BLaER1 treated with 17β-estradiol and CSF1 and Interleukin-3, amounts not matched to agents 10 nM and 100 nM (cell line): ENCODE measurements at regions not wholly inside any gene's neighbourhood (a gene's known extent, or its start where the extent isn't known, plus 50 kb on each side); places are given as distances from the start of the nearest gene placed in this dataset.
A peak's percentile ranks its signal among the peaks of the same experiment; 100 is the strongest.

Experiments used
- H3K27ac ChIP-seq, 11 experiments: shearing (Covaris generic); formaldehyde crosslinking; 2 replicates each; pipeline ENCODE4 v1.8.1; 2022
- H3K27me3 ChIP-seq, 11 experiments: shearing (Covaris generic); formaldehyde crosslinking; 2 replicates each; pipeline ENCODE4 v1.8.1; 2022
- H3K36me3 ChIP-seq, 11 experiments: shearing (Covaris generic); formaldehyde crosslinking; 2 replicates each; pipeline ENCODE4 v1.8.1; 2022
- H3K4me1 ChIP-seq, 10 experiments: shearing (Covaris generic); formaldehyde crosslinking; 2 replicates each; pipeline ENCODE4 v1.8.1; 2022
- H3K4me2 ChIP-seq, 11 experiments: shearing (Covaris generic); formaldehyde crosslinking; 2 replicates each; pipeline ENCODE4 v1.8.1; 2022
- H3K4me3 ChIP-seq, 10 experiments: shearing (Covaris generic); formaldehyde crosslinking; 2 replicates each; pipeline ENCODE4 v1.8.1; 2022
- H3K9ac ChIP-seq, 11 experiments: shearing (Covaris generic); formaldehyde crosslinking; 2 replicates each; pipeline ENCODE4 v1.8.1; 2022
- H3K9me3 ChIP-seq, 11 experiments: shearing (Covaris generic); formaldehyde crosslinking; replicated peaks in 1 of 11; 2 replicates each; pipeline ENCODE4 v1.8.1; 2022
- H4K20me1 ChIP-seq, 11 experiments: shearing (Covaris generic); formaldehyde crosslinking; 2 replicates each; pipeline ENCODE4 v1.8.1; 2022
- Cebpa-rat ChIP-seq, 11 experiments: shearing (Covaris generic); IDR thresholded peaks; 2 replicates each; pipeline ENCODE4 v1.8.1; 2022

DNA sequence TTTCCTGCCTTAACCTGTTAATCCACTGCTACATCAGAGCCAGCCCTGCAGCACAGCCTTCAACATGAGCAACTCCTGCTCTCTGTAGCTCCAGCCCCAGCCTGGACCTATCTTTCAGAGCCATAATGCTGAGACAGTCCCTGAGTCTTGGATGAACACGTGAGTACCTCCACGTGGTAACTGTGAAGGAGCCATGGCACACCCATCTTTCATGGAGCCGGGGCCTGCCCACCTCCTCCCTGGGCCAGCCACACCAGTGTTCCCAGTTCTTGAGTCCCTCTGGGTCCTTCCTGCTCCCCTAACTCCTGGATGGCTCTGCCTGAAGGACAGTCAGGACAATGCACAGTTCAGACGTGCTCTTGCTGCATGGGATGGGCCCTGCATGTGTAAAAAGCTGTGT lies 107.1 kb downstream of the TEX36 start:
- Histone ChIP-seq H4K20me1 (no peaks in the 10 kb centered on the region), H3K9me3 (peaks cover 29 to 46% (median 31%) of the 10 kb centered on the region in 11 experiments), H3K27me3 (no peaks in the 10 kb centered on the region), H3K27ac (no peak overlapping the region), H3K4me1 (peaks cover 0 to 5% (median 0%) of the 10 kb centered on the region in 10 experiments; a peak in 3 of 20 replicates), H3K4me3 (no peak overlapping the region), H3K9ac (no peak overlapping the region), H3K4me2 (no peak overlapping the region), H3K36me3 (peaks cover 0 to 6% (median 0%) of the 10 kb centered on the region in 11 experiments; a peak in 1 of 22 replicates)
- no peak for TF ChIP-seq Cebpa-rat (IDR thresholded peaks at IDR 0.05)

DNA sequence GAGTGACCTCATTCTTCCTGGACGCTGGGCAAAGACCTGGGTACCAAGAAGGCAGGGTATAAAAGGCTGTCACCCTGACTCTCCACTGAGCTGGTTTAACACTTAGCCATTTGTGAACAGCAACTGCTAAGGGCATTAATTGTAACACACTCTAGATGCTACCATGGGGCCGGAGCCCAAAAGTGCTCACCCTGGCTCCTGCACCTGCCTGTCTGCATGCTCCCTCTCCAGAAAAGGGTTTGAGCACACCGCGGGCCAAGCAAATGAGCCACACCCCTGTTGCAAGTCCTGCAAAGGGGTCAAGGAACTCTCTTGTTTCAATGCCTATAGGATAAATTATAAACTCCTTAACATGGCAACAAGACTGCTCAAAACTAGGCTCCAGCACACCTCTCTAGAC lies 114.8 kb downstream of the TEX36 start:
- no peak for TF ChIP-seq Cebpa-rat (IDR thresholded peaks at IDR 0.05)
- H4K20me1 ChIP-seq = no peaks in the 10 kb centered on the region
- no peaks in the 10 kb centered on the region for H3K36me3 ChIP-seq
- peaks cover 0 to under 1% (median 0%) of the 10 kb centered on the region in 10 experiments; a peak in 2 of 20 replicates for H3K4me1 ChIP-seq
- no peaks in the 10 kb centered on the region for H3K27me3 ChIP-seq
- H3K27ac ChIP-seq = no peak overlapping the region
- H3K4me3 ChIP-seq = no peak overlapping the region
- H3K4me2 ChIP-seq = no peak overlapping the region
- H3K9ac ChIP-seq = no peak overlapping the region
- H3K9me3 ChIP-seq = peaks cover 7 to 20% (median 13%) of the 10 kb centered on the region in 11 experiments; a peak in 18 of 22 replicates

GRCh38 chr10:125567529-125567928 lies 115.4 kb downstream of the TEX36 start:
- TF ChIP-seq Cebpa-rat (IDR thresholded peaks at IDR 0.05) = no peak
- no peaks in the 10 kb centered on the region for H3K27me3 ChIP-seq

GRCh38 chr10:125565046-125565445 lies 117.9 kb downstream of the TEX36 start:
- no peaks in the 10 kb centered on the region for H4K20me1 ChIP-seq
- TF ChIP-seq Cebpa-rat (IDR thresholded peaks at IDR 0.05) = no peak
- no peaks in the 10 kb centered on the region for H3K36me3 ChIP-seq
- H3K27ac ChIP-seq = no peak overlapping the region
- no peak overlapping the region for H3K4me3 ChIP-seq
- no peaks in the 10 kb centered on the region for H3K4me1 ChIP-seq
- H3K27me3 ChIP-seq = no peaks in the 10 kb centered on the region
- no peak overlapping the region for H3K4me2 ChIP-seq
- H3K9ac ChIP-seq = no peak overlapping the region
- peaks cover 7 to 26% (median 16%) of the 10 kb centered on the region in 11 experiments; a peak in 19 of 22 replicates for H3K9me3 ChIP-seq

More at GRCh38 chr10:125567529-125567928, 115.4 kb downstream of the TEX36 start:
- Histone ChIP-seq H3K9ac (no peak overlapping the region), H3K4me1 (no peaks in the 10 kb centered on the region), H3K4me2 (no peak overlapping the region), H3K36me3 (no peaks in the 10 kb centered on the region), H3K27ac (no peak overlapping the region), H3K4me3 (no peak overlapping the region), H3K9me3 (peaks cover 7 to 20% (median 13%) of the 10 kb centered on the region in 11 experiments; a peak in 18 of 22 replicates), H4K20me1 (no peaks in the 10 kb centered on the region)

- Histone ChIP-seq H3K4me3 (no peak overlapping the region), H3K27me3 (no peaks in the 10 kb centered on the region), H3K9me3 (peaks cover 7 to 26% (median 16%) of the 10 kb centered on the region in 11 experiments; a peak in 19 of 22 replicates), H3K36me3 (no peaks in the 10 kb centered on the region), H3K4me1 (no peaks in the 10 kb centered on the region), H3K27ac (no peak overlapping the region), H3K4me2 (no peak overlapping the region), H3K9ac (no peak overlapping the region), H4K20me1 (no peaks in the 10 kb centered on the region)
- no peak for TF ChIP-seq Cebpa-rat (IDR thresholded peaks at IDR 0.05)
Measured at GRCh38 chr10:125564570-125564969, 118.4 kb downstream of the TEX36 start.

- no peak for TF ChIP-seq Cebpa-rat (IDR thresholded peaks at IDR 0.05)
- Histone ChIP-seq H3K9me3 (peaks cover 7 to 19% (median 14%) of the 10 kb centered on the region in 11 experiments; a peak in 18 of 22 replicates), H3K27ac (no peak overlapping the region), H3K9ac (no peak overlapping the region), H3K27me3 (no peaks in the 10 kb centered on the region), H3K4me3 (no peak overlapping the region), H4K20me1 (no peaks in the 10 kb centered on the region), H3K4me2 (no peak overlapping the region), H3K36me3 (no peaks in the 10 kb centered on the region), H3K4me1 (no peaks in the 10 kb centered on the region)
Measured at GRCh38 chr10:125562737-125563136, 120.2 kb downstream of the TEX36 start.

GRCh38 chr10:125560947-125561346 lies 122.0 kb downstream of the TEX36 start:
- Histone ChIP-seq H4K20me1 (no peaks in the 10 kb centered on the region), H3K9ac (no peak overlapping the region), H3K4me1 (peaks cover 0 to 16% (median 14%) of the 10 kb centered on the region in 10 experiments; a peak in 14 of 20 replicates), H3K27me3 (peaks cover 0 to 5% (median 0%) of the 10 kb centered on the region in 11 experiments; a peak in 1 of 22 replicates), H3K27ac (no peak overlapping the region), H3K9me3 (peaks cover 6 to 17% (median 12%) of the 10 kb centered on the region in 11 experiments; a peak in 16 of 22 replicates), H3K4me2 (no peak overlapping the region), H3K4me3 (no peak overlapping the region), H3K36me3 (no peaks in the 10 kb centered on the region)
- no peak for TF ChIP-seq Cebpa-rat (IDR thresholded peaks at IDR 0.05)

GRCh38 chr10:125559210-125559609 lies 123.8 kb downstream of the TEX36 start:
- H3K9me3 ChIP-seq = peaks cover 2 to 11% (median 7%) of the 10 kb centered on the region in 11 experiments; a peak in 15 of 22 replicates
- no peak overlapping the region for H3K4me2 ChIP-seq
- H4K20me1 ChIP-seq = 0 out of 22 replicates have a peak, but pooled peaks cover 0 to 7% (median 0%) of the 10 kb centered on the region in 11 experiments
- H3K9ac ChIP-seq = no peak overlapping the region
- no peaks in the 10 kb centered on the region for H3K36me3 ChIP-seq
- H3K4me1 ChIP-seq = peaks cover 0 to 34% (median 29%) of the 10 kb centered on the region in 10 experiments; a peak in 14 of 20 replicates
- H3K27ac ChIP-seq = no peak overlapping the region
- TF ChIP-seq Cebpa-rat (IDR thresholded peaks at IDR 0.05) = no peak
- H3K4me3 ChIP-seq = no peak overlapping the region
- H3K27me3 ChIP-seq = peaks cover 0 to 17% (median 3%) of the 10 kb centered on the region in 11 experiments; a peak in 5 of 22 replicates

DNA sequence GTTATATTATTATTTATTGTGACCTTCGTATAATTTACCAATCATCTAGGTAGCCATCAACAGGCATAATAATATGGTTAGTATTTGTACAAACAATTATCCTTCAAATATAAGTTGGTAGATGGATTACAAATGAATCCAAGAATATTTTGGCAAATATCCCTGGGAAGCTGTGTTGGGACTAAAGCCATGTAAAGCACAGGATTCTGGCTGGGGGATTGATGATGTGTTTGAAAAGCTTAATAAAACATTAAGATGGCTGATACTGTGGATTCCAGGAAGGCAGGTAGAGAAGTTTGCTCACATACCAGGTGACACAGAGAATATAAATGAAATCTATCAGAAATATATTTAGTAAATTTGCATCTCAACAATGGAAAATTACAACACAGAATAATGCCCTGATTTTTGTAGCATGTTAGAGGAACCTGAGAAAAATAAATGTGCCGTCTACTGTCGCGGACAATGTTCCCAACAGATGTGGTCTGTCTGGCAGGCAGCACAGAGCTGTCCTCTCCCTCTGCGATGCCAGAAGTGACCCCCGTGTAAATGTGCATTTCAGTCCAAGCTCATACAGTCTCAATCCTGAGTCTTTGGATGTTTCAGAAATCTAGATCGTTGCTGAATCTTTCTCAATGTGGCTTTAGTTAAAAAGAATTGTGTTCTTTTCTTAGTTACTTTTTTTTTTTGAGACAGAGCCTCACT lies 125.0 kb downstream of the TEX36 start:
- Histone ChIP-seq H3K9ac (no peak overlapping the region), H3K27ac (no peak overlapping the region), H3K4me3 (no peak overlapping the region), H3K9me3 (peaks cover 6 to 14% (median 10%) of the 10 kb centered on the region in 11 experiments), H3K4me2 (peak overlapping the region in 1 of 11 experiments; percentile 42; a peak in 1 of 22 replicates), H3K27me3 (peaks cover 0 to 27% (median 7%) of the 10 kb centered on the region in 11 experiments; a peak in 11 of 22 replicates), H3K36me3 (no peaks in the 10 kb centered on the region), H4K20me1 (0 out of 22 replicates have a peak, but pooled peaks cover 0 to 7% (median 0%) of the 10 kb centered on the region in 11 experiments), H3K4me1 (peaks cover 0 to 41% (median 33%) of the 10 kb centered on the region in 10 experiments; a peak in 14 of 20 replicates)
- no peak for TF ChIP-seq Cebpa-rat (IDR thresholded peaks at IDR 0.05)
